Endothelial cell (in vitro differentiated cells): ENCODE measurements at regions not wholly inside any gene's neighbourhood (a gene's known extent, or its start where the extent isn't known, plus 50 kb on each side); places are given as distances from the start of the nearest gene placed in this dataset.
A peak's percentile ranks its signal among the peaks of the same experiment; 100 is the strongest.

Experiments used
- DNase-seq: peaks from one replicate; pipeline ENCODE4 v3.0.0; 2021; ENCODE audit warnings: low spot score
- H3K27ac Mint-ChIP-seq: one replicate; pipeline ENCODE4 v1.8.0; 2021; ENCODE audit warnings: mixed read lengths, inconsistent platforms; ENCODE audit not compliant: unreplicated experiment
- H3K27me3 Mint-ChIP-seq: one replicate; pipeline ENCODE4 v1.8.0; 2021; ENCODE audit warnings: mild to moderate bottlenecking, moderate library complexity, mixed read lengths, inconsistent platforms; ENCODE audit not compliant: unreplicated experiment
- H3K36me3 Mint-ChIP-seq: one replicate; pipeline ENCODE4 v1.8.0; 2021; ENCODE audit warnings: mild to moderate bottlenecking, low read depth, mixed read lengths, inconsistent platforms; ENCODE audit not compliant: unreplicated experiment
- H3K4me1 Mint-ChIP-seq: one replicate; pipeline ENCODE4 v1.8.0; 2021; ENCODE audit warnings: mild to moderate bottlenecking, mixed read lengths, inconsistent platforms; ENCODE audit not compliant: unreplicated experiment
- H3K4me3 Mint-ChIP-seq: one replicate; pipeline ENCODE4 v1.8.0; 2021; ENCODE audit warnings: mild to moderate bottlenecking, mixed read lengths, inconsistent platforms; ENCODE audit not compliant: unreplicated experiment
- H3K9me3 Mint-ChIP-seq: one replicate; pipeline ENCODE4 v1.8.0; 2021; ENCODE audit warnings: mixed read lengths, inconsistent platforms; ENCODE audit not compliant: unreplicated experiment
- TF ChIP-seq, protein P1 (sequence below): fragments of 200-600 bp; sonication (generic); IDR thresholded peaks from one replicate; pipeline ENCODE4 v1.5.0; 2021; ENCODE audit warnings: antibody characterized with exemption; ENCODE audit not compliant: unreplicated experiment

DNA sequence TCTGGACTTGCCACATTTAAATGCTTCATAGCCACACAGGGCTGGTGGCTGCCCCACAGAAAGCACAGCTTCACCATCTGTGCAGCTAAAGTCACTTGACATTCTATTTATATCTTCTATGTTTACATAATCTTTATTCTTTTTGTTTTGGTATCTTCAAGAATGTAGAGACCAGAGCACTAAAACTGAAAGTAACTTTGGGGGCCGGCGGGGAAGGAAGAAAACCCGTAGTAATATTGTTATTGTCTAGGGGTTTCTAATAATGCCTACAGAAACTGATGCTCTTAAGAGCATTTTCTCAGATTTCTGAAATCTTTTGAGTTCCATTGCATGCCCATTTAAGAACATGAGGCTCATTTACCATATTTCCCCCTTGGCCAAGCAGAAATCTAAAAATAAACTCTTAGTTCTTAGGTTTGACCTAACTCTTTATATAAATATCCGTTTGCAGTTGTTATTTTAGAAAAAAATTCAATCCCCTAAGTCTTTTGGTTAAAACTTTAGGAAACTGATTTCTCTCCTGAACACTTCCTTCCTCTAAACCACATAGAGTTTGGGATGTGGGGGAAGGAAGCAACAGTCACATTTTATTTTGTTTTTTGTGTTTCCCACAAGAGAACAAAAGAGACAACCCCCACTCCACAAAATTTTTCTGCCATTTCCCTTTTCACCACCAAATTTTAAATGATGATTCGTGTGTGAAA, 207.6 kb downstream of the OGFRL1 start:
- Mint-ChIP-seq H3K36me3 (no peaks in the 10 kb centered on the region), H3K27me3 (no peaks in the 10 kb centered on the region), H3K27ac (peak overlapping the region; percentile 90), H3K9me3 (no peaks in the 10 kb centered on the region), H3K4me3 (no peak overlapping the region), H3K4me1 (peaks cover 14% of the 10 kb centered on the region)
- TF ChIP-seq, protein P1, sequence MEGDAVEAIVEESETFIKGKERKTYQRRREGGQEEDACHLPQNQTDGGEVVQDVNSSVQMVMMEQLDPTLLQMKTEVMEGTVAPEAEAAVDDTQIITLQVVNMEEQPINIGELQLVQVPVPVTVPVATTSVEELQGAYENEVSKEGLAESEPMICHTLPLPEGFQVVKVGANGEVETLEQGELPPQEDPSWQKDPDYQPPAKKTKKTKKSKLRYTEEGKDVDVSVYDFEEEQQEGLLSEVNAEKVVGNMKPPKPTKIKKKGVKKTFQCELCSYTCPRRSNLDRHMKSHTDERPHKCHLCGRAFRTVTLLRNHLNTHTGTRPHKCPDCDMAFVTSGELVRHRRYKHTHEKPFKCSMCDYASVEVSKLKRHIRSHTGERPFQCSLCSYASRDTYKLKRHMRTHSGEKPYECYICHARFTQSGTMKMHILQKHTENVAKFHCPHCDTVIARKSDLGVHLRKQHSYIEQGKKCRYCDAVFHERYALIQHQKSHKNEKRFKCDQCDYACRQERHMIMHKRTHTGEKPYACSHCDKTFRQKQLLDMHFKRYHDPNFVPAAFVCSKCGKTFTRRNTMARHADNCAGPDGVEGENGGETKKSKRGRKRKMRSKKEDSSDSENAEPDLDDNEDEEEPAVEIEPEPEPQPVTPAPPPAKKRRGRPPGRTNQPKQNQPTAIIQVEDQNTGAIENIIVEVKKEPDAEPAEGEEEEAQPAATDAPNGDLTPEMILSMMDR, result no peak
- no peak for DNase-seq

DNA sequence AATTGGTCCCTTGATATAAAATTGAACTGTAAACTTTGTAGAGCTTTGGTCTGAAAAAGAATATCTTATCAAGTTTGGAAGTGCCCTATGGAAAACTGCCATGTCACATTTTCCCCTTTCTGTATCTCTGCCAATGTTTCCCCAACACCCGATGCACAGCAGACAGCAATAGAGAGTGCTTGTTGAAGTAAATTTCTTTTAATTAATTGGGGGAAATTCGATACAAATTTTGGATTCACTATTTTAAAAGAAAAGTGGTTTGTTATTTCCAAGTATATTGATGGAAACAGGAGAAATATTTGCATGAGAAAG, 208.1 kb downstream of the OGFRL1 start:
- Mint-ChIP-seq H3K9me3 (no peaks in the 10 kb centered on the region), H3K4me3 (no peak overlapping the region), H3K27ac (peak overlapping the region; percentile 90), H3K4me1 (peaks cover 14% of the 10 kb centered on the region), H3K27me3 (no peaks in the 10 kb centered on the region), H3K36me3 (no peaks in the 10 kb centered on the region)
- DNase-seq, result no peak
- TF ChIP-seq, protein P1, result no peak

- TF ChIP-seq, protein P1, result no peak
- no peak for DNase-seq
These were observed 210.0 kb downstream of the OGFRL1 start for GRCh38 chr6:71498638-71499037.

GRCh38 chr6:71499667-71500066, 211.1 kb downstream of the OGFRL1 start:
- Mint-ChIP-seq H3K27ac (no peak overlapping the region), H3K4me3 (no peak overlapping the region), H3K36me3 (no peaks in the 10 kb centered on the region), H3K4me1 (peaks cover 14% of the 10 kb centered on the region), H3K27me3 (no peaks in the 10 kb centered on the region), H3K9me3 (no peaks in the 10 kb centered on the region)
- no peak for DNase-seq
- TF ChIP-seq, protein P1, result no peak

More at GRCh38 chr6:71498638-71499037, 210.0 kb downstream of the OGFRL1 start:
- Mint-ChIP-seq H3K9me3 (no peaks in the 10 kb centered on the region), H3K4me3 (no peak overlapping the region), H3K36me3 (no peaks in the 10 kb centered on the region), H3K27ac (no peak overlapping the region), H3K27me3 (no peaks in the 10 kb centered on the region), H3K4me1 (peaks cover 14% of the 10 kb centered on the region)

DNA sequence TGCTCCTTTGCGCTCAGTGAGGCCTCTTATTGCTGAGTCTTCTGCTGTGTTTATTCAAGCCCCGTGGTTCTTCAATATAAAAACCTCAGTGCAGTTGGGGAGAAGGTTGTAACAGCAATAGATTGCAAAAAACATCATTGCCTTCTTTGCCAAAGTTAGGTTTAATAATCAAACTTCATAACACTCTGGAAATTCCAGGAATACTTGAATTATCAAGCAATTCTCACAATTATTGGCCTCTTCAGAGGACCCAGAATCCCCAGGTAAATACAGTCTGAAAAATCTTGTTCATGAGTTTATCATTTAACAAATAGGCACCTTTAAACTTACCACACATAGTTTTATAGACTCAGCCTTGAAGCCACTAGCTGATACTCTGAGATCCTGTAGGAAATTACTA, 213.6 kb downstream of the OGFRL1 start:
- H3K4me3 Mint-ChIP-seq, result no peak overlapping the region
- no peaks in the 10 kb centered on the region for H3K36me3 Mint-ChIP-seq
- no peak overlapping the region for H3K27ac Mint-ChIP-seq
- no peaks in the 10 kb centered on the region for H3K9me3 Mint-ChIP-seq
- H3K4me1 Mint-ChIP-seq, result peaks cover 3% of the 10 kb centered on the region
- DNase-seq, result no peak
- H3K27me3 Mint-ChIP-seq, result no peaks in the 10 kb centered on the region
- TF ChIP-seq, protein P1, result no peak
